ENCODE measurements at regions not wholly inside any gene's neighbourhood (a gene's known extent, or its start where the extent isn't known, plus 50 kb on each side); places are given as distances from the start of the nearest gene placed in this dataset.
"Not testable (repeated sequence)": the region's sequence is repeated elsewhere in the genome, so short reads cannot be mapped to it uniquely, and the experiment has no call there.

DNA sequence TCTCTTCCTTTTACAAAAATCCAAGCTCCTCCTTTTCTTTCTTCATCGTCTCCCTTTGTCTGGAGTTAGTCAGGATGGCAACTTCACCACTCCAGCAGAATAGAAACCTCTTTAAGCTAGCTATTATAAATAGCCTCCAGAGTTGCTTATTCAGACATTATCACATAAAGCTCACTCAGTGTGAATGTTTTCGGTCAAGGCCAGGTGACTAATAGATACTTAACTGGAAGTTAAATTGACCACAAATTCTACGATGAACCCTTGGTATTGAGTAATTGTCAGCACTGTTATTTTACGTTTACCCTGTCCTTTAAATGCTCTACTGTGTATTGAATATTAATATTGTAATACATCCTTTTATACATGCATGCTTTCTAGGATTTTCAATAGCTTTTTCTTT lies 340.4 kb downstream of the OTUD1 start:
- DNase-seq: no peak

GRCh38 chr10:23780331-23780730 lies 341.5 kb downstream of the OTUD1 start:
- DNase-seq: no peak

- no peak for DNase-seq
Measured at GRCh38 chr10:23786594-23786993, 347.7 kb downstream of the OTUD1 start.

DNA sequence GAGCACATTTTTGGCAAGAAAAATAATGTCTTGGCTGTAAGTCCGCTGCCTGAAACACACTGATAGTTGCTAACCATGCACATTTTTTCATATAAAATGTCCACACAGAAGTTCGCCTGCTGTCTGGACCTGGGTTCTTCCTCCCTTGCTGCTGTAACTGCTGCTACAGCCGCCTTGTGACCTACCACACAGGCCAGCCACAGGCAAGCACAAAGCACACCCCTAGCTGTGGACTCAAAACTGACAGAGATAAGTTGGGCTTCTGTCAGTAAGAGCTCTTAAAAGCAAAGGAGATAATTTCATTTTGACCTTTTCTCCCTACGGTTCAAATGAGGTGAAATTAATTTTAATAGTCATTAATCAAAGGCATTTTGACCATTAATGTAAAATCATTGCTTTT lies 354.7 kb downstream of the OTUD1 start:
- DNase-seq: no peak

DNA sequence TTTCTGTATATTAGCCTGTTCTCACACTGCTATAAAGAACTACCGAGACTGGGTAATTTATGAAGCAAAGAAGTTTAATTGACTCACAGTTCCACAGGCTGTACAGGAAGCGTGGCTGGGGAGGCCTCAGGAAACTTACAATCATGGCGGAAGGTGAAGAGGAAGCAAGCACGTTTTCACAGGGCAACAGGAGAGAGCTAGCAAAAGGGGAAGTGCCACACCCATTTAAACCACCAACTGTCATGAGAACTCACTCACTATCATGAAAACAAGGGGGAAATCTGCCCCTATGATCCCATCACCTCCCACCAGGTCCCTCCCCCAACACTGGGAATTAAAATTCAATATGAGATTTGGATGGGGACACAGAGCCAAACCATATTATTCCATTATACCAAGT lies 358.6 kb downstream of the OTUD1 start:
- DNase-seq: not testable (repeated sequence)

DNA sequence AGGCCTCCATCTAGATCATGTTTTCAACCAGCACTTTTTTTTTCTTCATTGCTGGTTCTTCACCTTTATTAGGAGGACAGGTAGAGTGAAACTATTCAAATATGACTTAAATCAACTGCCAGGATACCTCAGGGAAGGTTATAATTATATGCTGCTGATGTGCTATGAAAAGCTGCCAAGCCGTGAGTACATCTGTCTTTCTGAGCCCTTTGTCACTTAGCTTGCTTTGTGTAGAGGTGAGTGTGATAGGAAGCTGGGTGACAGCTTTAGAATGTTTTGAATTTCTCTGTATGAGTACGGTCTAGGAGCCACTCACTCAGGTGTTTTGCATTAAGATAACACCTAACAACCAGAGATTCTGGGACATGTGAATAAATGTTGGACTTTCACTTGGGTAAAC lies 365.2 kb downstream of the OTUD1 start:
- DNase-seq: no peak

GRCh38 chr10:23813687-23814086 lies 374.8 kb downstream of the OTUD1 start:
- DNase-seq: no peak

DNA sequence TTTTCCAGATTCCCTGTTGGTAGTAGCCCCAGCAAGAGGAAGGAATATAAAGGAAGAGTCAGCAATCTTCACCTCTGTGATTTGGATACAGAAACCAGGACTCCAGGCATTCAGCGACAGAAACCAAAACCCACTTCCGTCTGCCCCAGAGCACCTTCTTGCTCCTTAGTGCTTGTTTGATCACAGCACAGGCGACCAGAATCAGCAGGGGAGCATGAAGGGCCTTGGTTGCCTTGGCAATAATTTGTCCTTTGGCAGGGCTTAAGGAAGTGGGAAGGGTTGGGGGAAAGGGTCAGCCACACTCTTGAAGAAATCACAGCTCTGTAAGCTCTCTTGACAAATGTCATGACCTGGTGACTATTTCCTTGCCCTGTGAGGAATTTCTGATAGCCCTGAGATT lies 379.6 kb downstream of the OTUD1 start:
- no peak for DNase-seq

DNA sequence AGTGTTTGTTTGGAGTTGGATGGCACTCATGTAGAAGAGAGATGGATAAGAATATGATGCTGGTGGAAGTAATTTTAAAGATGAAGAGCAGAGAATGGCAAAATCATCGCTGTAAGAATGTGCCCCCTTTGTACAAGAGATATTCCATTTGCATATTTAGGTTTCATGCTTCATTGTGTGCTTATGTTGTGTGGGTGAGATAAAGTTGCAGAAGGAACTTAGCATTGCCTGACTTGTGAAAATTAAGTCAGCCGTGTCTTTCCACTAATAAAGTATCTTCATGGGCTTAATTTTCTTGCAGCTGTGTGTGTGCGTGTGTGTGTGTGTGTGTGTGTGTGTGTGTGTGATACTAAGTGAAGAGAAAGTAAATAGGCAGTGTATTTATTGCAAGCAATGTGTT lies 381.9 kb downstream of the OTUD1 start:
- DNase-seq: no peak

GRCh38 chr10:23824822-23825221 lies 384.1 kb upstream of the KIAA1217 start:
- DNase-seq: no peak

DNA sequence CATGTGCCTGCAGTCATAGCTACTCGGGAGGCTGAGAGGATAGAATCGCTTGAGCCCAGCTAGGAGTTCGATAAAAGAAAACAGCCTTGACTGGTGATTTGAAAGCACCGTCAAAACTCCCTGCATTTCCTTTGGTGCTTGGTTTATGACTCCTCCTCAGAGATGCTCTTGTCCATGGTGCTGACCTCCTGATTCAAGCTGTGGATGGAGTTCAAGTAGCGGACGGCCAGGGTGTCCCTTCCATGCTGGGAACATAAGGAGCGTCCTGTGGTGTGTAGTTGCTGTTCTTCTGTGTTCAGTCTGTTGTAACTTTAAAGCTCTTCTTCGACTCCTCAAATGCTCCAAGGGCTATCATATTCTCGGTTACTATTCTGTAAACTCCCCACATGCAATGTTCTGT lies 382.5 kb upstream of the KIAA1217 start:
- no peak for DNase-seq

- peak; percentile 37 for DNase-seq
Measured at GRCh38 chr10:23829556-23829955, 379.4 kb upstream of the KIAA1217 start.

GRCh38 chr10:23834091-23834490 lies 374.8 kb upstream of the KIAA1217 start:
- no peak for DNase-seq

GRCh38 chr10:23850631-23851030 lies 358.3 kb upstream of the KIAA1217 start:
- no peak for DNase-seq

- DNase-seq: no peak
Measured at GRCh38 chr10:23859598-23859997, 349.3 kb upstream of the KIAA1217 start.

DNA sequence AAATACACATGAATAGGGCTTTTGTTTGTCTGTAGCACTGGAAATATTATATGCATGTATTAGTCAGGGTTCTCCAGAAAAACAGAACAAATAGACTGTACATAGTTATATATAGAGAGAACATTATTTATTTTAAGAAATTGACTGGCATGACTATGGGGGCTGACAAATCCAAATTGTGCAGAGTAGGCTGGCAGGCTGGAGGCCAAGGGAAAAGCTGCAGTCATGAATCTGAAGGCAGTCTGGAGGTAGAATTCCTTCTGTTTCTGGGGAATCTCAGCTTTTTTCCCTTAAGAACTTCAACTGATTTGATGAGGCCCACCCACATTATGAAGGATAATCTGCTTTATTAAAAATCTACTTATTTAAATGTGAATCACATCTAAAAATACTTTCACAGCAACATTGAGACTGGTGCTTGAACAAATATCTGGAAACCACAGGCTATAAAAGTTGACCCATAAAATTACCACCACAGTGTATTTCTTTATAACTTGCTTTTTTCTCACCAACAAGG lies 344.2 kb upstream of the KIAA1217 start:
- DNase-seq: no peak

GRCh38 chr10:23866985-23867384 lies 342.0 kb upstream of the KIAA1217 start:
- not testable (repeated sequence) for DNase-seq

DNA sequence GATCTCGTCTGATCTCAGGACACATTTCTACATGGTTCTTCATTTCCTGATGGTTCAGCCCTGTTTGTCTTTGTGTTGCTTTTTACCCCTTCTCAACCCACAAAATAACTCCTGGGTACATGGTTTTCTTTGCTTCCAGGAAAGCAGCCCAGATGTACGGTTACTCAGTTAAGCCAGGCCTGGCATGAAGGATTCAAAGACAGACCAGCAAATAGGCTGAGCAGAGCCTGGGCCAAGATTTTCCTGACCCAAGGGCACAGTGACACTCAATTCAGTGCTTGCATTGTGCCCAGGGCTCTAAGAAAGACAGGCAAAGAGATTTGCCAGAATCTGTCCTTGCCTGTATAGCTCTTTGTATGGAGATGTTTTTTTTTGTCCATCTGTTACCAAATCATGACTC lies 340.8 kb upstream of the KIAA1217 start:
- no peak for DNase-seq

DNA sequence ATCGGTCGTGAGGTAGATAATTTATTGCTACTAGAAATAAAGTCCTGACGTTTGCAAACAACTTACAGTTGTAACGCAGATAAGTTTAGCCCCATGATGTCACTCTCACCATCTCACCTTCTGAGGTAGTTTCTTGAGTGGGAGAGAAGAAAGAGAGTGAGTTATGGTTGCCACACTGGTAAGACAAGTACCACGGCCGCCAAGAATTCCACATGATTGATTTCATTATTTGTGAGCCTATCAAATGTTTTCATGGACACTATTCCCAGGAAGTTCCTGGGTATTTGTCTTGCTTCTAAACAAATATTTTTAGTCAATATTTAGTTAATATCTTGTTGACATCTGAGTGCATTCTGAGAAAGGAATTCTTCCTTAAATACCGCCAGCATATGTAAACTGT lies 339.4 kb upstream of the KIAA1217 start:
- no peak for DNase-seq

- DNase-seq: no peak
Measured at GRCh38 chr10:23869996-23870395, 338.9 kb upstream of the KIAA1217 start.

GRCh38 chr10:23870651-23871610 lies 338.0 kb upstream of the KIAA1217 start:
- DNase-seq: no peak

GRCh38 chr10:23872290-23872689 lies 336.6 kb upstream of the KIAA1217 start:
- DNase-seq: no peak

GRCh38 chr10:23877791-23878320 lies 331.1 kb upstream of the KIAA1217 start:
- no peak for DNase-seq

DNA sequence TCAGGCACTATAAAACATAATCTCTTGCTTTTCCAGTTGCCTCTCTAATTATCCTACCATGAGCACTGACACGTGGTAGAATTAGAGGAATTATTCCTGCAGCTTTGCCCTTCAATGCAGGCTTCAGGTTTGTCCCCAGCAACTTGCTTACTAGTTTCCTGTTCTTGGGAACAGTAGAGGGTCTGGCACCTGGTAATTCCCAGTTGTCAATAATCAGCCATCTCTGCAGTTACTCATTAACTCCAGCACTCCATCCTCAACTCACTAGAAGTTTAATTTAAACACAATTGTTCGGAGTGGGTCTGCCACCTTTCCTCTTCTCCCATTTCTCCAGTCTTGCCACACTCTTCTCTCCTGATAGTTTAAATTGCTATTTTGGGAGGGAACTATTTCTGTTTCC lies 324.3 kb upstream of the KIAA1217 start:
- no peak for DNase-seq

All from NCI-H774 (cell line).